ENCODE measurements at regions not wholly inside any gene's neighbourhood (a gene's known extent, or its start where the extent isn't known, plus 50 kb on each side); places are given as distances from the start of the nearest gene placed in this dataset.

DNA sequence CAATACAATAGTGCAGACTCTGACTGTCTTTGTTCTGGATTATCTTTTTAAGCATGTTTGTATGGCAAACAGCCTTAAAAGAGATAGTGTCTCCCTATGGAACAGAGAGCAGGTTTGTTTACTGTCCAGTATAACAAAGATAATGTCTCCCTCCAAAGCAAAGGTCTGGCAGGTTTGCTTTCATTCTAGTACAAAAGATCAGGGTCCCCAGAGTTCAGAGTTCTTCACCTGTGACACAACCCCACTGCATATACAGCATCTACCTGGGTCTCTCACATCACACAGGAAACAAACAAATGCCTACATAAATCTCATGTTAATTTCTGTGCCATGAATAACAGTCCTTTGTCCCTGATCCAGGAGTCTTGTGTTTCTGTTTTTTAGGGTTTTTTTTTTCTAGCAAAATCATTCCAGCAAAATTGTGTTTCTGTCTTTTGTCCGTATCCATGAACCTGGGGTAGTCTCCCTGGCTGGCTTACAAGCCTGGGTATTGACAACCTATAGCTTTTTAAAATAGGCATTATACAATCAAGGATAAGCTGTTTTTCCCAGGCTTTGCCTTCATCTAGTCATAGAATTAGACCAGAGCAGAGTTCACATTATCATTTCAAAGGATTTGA is 89.4 kb upstream of the PTBP2 start (continued):
- TF ChIP-seq, protein P1, sequence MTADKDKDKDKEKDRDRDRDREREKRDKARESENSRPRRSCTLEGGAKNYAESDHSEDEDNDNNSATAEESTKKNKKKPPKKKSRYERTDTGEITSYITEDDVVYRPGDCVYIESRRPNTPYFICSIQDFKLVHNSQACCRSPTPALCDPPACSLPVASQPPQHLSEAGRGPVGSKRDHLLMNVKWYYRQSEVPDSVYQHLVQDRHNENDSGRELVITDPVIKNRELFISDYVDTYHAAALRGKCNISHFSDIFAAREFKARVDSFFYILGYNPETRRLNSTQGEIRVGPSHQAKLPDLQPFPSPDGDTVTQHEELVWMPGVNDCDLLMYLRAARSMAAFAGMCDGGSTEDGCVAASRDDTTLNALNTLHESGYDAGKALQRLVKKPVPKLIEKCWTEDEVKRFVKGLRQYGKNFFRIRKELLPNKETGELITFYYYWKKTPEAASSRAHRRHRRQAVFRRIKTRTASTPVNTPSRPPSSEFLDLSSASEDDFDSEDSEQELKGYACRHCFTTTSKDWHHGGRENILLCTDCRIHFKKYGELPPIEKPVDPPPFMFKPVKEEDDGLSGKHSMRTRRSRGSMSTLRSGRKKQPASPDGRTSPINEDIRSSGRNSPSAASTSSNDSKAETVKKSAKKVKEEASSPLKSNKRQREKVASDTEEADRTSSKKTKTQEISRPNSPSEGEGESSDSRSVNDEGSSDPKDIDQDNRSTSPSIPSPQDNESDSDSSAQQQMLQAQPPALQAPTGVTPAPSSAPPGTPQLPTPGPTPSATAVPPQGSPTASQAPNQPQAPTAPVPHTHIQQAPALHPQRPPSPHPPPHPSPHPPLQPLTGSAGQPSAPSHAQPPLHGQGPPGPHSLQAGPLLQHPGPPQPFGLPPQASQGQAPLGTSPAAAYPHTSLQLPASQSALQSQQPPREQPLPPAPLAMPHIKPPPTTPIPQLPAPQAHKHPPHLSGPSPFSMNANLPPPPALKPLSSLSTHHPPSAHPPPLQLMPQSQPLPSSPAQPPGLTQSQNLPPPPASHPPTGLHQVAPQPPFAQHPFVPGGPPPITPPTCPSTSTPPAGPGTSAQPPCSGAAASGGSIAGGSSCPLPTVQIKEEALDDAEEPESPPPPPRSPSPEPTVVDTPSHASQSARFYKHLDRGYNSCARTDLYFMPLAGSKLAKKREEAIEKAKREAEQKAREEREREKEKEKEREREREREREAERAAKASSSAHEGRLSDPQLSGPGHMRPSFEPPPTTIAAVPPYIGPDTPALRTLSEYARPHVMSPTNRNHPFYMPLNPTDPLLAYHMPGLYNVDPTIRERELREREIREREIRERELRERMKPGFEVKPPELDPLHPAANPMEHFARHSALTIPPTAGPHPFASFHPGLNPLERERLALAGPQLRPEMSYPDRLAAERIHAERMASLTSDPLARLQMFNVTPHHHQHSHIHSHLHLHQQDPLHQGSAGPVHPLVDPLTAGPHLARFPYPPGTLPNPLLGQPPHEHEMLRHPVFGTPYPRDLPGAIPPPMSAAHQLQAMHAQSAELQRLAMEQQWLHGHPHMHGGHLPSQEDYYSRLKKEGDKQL (CRISPR knock-in tag; IDR thresholded peaks at IDR 0.05; ENCODE audit: low read depth): peak; percentile 68; the same call in 1 of the 2 replicates
- TF ChIP-seq, protein P2, sequence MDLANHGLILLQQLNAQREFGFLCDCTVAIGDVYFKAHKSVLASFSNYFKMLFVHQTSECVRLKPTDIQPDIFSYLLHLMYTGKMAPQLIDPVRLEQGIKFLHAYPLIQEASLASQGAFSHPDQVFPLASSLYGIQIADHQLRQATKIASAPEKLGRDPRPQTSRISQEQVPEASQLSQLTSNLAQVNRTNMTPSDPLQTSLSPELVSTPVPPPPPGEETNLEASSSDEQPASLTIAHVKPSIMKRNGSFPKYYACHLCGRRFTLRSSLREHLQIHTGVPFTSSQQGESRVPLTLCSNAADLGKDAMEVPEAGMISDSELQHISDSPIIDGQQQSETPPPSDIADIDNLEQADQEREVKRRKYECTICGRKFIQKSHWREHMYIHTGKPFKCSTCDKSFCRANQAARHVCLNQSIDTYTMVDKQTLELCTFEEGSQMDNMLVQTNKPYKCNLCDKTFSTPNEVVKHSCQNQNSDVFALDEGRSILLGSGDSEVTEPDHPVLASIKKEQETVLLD (CRISPR knock-in tag; IDR thresholded peaks at IDR 0.05; ENCODE audit: low read depth): no peak
- TF ChIP-seq TCF12 (IDR thresholded peaks at IDR 0.05) (no peak), TCF12 (CRISPR knock-in tag; IDR thresholded peaks at IDR 0.05) (0 out of 2 replicates have a peak, but pooled peaks have one; percentile 54), ZNF367 (CRISPR knock-in tag; IDR thresholded peaks at IDR 0.05; ENCODE audit: borderline replicate concordance) (no peak), ZNF614 (CRISPR knock-in tag; IDR thresholded peaks at IDR 0.05; ENCODE audit: borderline replicate concordance) (peak; percentile 61; the same call in 1 of the 2 replicates), TBX2 (CRISPR knock-in tag; IDR thresholded peaks at IDR 0.05; ENCODE audit: borderline replicate concordance) (peak; percentile 58; the same call in 1 of the 2 replicates), ZNF354B (CRISPR knock-in tag; IDR thresholded peaks at IDR 0.05) (no peak), RXRB (CRISPR knock-in tag; IDR thresholded peaks at IDR 0.05; ENCODE audit: borderline replicate concordance) (peak; percentile 81), ERF (CRISPR knock-in tag; IDR thresholded peaks at IDR 0.05) (peak; percentile 41; the same call in 1 of the 2 replicates), ATF1 (CRISPR knock-in tag; IDR thresholded peaks at IDR 0.05) (0 out of 2 replicates have a peak, but pooled peaks have one; percentile 38), POLR2G (IDR thresholded peaks at IDR 0.05; ENCODE audit: low read depth, low read length) (no peak), BHLHE40 (IDR thresholded peaks at IDR 0.05; ENCODE audit: low read length) (peak; percentile 34; the same call in 1 of the 2 replicates), KDM3A (CRISPR knock-in tag; IDR thresholded peaks at IDR 0.05; ENCODE audit: low read depth) (peak; percentile 40; the same call in 1 of the 2 replicates)
- TF ChIP-seq, protein P3, sequence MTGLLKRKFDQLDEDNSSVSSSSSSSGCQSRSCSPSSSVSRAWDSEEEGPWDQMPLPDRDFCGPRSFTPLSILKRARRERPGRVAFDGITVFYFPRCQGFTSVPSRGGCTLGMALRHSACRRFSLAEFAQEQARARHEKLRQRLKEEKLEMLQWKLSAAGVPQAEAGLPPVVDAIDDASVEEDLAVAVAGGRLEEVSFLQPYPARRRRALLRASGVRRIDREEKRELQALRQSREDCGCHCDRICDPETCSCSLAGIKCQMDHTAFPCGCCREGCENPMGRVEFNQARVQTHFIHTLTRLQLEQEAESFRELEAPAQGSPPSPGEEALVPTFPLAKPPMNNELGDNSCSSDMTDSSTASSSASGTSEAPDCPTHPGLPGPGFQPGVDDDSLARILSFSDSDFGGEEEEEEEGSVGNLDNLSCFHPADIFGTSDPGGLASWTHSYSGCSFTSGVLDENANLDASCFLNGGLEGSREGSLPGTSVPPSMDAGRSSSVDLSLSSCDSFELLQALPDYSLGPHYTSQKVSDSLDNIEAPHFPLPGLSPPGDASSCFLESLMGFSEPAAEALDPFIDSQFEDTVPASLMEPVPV (CRISPR knock-in tag; IDR thresholded peaks at IDR 0.05): 0 out of 2 replicates have a peak, but pooled peaks have one; percentile 41
- TF ChIP-seq, protein P4, sequence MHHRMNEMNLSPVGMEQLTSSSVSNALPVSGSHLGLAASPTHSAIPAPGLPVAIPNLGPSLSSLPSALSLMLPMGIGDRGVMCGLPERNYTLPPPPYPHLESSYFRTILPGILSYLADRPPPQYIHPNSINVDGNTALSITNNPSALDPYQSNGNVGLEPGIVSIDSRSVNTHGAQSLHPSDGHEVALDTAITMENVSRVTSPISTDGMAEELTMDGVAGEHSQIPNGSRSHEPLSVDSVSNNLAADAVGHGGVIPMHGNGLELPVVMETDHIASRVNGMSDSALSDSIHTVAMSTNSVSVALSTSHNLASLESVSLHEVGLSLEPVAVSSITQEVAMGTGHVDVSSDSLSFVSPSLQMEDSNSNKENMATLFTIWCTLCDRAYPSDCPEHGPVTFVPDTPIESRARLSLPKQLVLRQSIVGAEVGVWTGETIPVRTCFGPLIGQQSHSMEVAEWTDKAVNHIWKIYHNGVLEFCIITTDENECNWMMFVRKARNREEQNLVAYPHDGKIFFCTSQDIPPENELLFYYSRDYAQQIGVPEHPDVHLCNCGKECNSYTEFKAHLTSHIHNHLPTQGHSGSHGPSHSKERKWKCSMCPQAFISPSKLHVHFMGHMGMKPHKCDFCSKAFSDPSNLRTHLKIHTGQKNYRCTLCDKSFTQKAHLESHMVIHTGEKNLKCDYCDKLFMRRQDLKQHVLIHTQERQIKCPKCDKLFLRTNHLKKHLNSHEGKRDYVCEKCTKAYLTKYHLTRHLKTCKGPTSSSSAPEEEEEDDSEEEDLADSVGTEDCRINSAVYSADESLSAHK (CRISPR knock-in tag; IDR thresholded peaks at IDR 0.05; ENCODE audit: borderline replicate concordance): no peak
- TF ChIP-seq, protein P5, sequence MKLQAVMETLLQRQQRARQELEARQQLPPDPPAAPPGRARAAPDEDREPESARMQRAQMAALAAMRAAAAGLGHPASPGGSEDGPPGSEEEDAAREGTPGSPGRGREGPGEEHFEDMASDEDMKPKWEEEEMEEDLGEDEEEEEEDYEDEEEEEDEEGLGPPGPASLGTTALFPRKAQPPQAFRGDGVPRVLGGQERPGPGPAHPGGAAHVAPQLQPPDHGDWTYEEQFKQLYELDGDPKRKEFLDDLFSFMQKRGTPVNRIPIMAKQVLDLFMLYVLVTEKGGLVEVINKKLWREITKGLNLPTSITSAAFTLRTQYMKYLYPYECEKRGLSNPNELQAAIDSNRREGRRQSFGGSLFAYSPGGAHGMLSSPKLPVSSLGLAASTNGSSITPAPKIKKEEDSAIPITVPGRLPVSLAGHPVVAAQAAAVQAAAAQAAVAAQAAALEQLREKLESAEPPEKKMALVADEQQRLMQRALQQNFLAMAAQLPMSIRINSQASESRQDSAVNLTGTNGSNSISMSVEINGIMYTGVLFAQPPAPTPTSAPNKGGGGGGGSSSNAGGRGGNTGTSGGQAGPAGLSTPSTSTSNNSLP (IDR thresholded peaks at IDR 0.05; ENCODE audit: low read depth, low read length): no peak
